GM19035 (cell line): ENCODE measurements at regions not wholly inside any gene's neighbourhood (a gene's known extent, or its start where the extent isn't known, plus 50 kb on each side); places are given as distances from the start of the nearest gene placed in this dataset.
A peak's percentile ranks its signal among the peaks of the same experiment; 100 is the strongest.

Source experiments
- ATAC-seq: cut with Tn5 transposase; IDR thresholded peaks from one replicate; pipeline ENCODE4 v1.9.1; 2021; ENCODE audit not compliant: unreplicated experiment

DNA sequence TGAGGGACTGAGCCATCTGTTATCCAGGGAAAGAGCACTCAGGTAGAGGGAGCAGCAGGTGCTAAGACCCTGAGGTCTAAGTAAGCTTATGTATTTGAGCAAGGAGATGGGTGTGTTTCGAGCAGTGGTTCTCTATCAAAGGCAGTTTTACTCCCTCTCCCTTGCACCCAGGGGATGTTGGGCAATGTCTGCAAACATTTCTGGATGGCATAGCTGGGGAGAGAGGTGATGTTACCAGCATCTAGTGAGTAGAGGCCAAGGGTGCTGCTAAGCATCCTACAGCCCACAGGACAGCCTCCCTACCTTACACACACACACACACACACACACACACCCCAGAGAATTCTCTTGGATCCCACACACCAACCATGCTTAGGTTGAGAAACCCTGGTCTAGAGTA lies 221.0 kb upstream of the PWP1 start:
- ATAC-seq, result no peak

DNA sequence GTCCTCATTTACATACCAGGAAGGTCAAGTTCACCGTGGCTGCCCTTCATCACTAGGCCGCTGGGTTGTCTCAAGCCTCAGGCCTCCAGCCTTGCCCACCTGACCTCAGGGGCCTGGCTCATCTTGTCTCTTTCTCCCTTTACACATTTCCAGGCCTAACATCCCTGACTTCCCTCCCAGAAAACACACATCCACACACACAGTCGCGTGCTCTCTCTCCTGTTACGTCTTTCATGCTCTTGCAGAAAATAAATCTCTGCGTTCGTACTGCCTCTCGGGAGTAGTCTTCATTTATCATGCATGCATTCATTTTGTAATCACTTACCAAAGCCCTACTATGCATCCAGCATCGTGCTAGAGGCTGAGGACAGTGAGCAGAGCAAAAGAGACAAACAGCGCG lies 220.0 kb upstream of the PWP1 start:
- no peak for ATAC-seq

DNA sequence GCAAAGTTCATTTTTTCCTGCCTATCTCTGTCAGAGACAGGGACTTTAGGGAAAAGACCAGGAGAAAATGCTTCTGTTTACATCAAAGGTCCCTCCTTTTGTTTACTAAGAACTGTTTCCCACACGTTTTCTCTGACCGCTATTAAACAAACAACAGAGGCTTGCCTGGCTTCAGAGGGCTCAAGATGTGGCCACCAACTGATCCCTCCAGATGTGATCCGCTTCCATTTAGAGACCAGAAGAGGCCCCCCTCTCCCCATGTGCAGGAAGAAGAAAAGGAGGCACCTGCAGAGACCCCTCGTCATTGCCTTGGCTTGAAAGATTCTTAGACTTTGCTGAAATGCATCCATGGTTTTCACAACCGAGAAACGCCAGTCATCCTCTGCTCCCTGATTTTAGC lies 217.9 kb upstream of the PWP1 start:
- ATAC-seq, result no peak

DNA sequence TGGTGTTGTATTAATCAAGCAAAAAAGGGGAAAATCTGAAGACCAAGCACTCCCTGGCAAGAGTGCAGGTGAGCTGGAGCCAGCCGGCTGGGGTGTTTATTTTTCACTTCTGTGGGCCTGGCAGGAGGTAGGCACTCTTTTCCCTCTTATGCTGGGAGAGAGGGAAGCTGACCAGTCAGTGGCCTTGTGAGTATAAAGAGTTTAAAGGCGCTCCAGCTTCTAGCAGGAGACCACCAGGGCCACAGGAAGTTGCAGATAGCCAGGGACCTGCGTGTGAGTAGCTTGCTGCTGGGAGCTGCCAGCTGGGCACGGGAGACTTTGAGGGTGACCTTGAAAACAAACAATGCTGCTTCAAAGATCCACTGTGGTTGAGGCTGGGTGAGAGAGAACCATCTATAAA lies 217.4 kb upstream of the PWP1 start:
- no peak for ATAC-seq

DNA sequence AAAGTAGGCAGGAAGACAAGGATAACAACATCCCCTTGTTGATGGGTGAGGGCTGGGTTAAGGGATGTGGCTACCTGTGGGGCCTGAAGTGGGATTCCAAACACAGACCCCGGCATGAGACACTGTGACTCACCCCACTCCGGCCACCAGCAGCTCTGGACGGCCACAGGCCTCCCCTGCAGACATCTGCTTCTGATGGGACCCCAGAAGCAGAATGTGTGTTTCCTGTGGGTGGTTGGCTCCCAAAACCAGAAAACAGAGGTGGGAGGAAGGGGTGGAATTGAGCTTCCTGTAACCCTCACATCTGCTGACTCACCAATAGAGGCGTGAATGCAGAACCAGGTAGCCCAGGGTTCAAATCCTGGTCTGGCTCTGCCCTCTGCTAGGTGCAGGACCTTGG lies 216.6 kb upstream of the PWP1 start:
- ATAC-seq, result no peak

DNA sequence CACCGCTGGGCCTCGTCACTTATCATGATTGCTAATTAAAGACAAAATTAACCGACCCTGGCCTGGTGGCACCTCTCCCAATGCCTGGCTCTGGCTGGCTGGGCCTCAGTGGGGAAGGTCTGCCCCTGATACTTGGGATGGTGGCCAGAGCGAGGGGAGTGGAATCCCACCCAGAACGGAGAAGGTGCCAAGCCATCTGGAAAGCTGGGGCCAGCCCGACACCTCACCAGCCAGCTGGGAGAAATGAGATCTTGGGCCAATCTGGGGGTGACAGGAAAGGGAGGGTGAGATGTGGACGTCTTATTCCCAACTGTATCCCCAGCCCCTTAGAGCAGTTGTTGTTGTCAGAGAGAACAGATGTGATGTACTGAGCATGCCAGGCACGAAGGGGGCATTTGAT lies 215.0 kb upstream of the PWP1 start:
- no peak for ATAC-seq

DNA sequence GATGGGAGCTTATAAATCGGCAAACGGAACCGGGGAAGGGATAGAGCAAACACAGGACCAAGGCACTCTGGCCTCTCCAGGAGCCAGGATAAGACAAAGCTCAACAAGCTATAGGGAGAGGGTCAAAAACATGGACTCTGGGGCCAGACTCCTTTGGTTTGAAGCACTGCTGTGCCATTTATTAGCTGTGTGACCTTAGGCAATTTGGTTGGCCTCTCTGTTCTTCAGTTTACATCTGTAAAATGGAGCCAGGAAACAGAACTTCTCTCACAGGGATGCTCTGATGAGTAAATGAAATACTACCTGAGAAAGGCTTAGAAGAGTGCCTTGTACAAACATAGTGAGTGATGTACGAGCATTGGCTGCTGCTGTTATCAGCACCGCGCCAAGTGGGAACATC lies 213.3 kb upstream of the PWP1 start:
- ATAC-seq, result no peak

DNA sequence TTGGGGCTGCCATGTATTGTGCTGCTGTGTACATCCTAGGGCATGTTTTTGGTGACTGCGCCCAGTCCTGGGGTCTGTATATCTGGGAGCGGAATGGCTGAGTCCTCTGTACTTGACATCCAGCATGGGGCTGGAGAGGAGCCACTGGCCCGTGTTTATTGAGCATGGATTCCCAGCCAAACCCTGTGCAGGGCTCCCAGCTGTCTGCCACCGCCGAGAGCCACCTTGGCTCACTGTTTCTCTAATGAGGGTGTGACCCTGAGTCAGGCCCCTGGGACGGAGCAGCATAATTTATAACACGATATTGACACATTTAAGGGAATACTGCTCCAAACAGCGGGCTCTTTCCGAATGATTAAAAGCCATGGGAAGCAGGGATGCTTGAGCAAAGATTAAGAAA lies 211.5 kb upstream of the PWP1 start:
- ATAC-seq, result no peak

DNA sequence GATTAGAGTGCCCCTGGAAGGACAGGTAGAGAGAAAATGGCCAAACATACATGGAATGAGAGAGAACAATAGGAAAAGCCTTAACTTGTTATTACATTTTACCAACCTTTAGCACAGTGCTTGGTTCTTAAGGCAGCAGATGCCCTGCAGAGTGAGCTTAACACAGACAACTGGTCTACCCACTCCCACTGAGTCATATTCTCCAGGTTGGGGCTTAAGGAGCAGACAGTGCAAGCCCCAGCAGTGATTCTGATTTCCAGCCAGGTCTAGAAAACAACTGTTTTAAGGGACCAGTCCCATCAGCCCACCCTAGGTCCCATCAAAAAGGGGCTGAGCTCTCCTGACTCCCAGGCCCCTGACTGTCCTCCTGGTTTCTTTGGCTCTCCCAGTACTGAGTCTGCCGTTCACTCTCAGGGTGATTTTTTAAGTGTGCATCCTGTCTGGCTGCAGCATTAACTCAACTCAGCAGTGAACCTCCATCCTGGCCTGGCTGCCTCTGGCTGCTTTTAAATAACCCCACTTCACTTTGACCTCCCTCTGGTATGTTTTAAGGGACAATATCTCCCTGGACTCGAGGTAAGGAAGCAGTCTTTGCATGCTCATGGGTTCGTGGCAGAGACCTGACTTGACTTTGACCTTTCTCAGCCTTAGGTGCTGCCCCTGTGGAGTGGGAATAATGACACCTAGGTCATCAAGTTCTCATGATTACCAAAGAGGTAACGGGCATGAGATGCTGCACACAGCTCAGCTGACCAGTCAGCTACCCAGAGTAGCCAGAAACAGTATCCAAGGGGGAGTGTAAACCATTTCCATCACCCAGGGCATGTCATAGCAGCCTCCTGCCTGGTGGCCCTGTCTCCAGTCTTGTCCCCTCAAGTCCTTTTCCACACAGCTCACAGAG lies 210.7 kb upstream of the PWP1 start:
- no peak for ATAC-seq

DNA sequence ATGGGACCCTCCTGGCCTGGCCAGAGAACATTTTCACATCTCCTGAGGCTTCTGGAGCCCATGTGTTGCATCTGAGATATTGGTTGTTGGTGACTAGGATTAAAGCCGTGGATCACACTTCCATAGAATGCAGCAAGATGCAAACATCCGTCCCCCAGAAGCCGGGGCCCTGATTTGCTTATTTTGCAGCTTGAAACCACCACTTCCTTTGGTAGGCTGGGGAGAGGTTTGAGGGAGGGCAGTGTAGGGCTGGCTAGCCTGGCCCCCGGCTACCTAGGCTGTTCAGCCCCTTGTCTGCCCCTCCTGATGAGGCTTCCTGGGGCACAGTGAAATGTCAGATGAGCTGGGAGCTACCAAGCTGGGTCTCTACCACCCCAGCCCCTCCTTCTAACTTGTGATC lies 209.7 kb upstream of the PWP1 start:
- ATAC-seq, result peak; percentile 66

DNA sequence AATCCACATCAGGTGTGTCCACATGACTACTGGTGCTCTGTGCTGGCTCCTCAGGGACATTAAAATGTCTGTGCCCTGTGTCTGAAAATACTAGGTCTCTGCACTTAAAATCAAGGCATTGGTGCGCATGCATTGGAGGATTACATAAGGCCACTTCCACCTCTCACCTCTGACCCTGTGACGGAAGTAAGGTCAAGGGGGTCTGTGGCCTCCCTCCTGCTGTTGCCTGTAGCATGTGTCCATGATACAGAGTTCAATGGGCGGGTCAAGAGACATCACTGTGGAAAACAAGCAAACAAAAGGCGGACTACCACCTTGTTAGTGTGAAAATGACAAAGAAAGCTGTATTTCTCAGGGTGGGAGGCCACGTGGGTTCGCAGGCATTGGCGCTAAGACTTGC lies 208.6 kb upstream of the PWP1 start:
- no peak for ATAC-seq

DNA sequence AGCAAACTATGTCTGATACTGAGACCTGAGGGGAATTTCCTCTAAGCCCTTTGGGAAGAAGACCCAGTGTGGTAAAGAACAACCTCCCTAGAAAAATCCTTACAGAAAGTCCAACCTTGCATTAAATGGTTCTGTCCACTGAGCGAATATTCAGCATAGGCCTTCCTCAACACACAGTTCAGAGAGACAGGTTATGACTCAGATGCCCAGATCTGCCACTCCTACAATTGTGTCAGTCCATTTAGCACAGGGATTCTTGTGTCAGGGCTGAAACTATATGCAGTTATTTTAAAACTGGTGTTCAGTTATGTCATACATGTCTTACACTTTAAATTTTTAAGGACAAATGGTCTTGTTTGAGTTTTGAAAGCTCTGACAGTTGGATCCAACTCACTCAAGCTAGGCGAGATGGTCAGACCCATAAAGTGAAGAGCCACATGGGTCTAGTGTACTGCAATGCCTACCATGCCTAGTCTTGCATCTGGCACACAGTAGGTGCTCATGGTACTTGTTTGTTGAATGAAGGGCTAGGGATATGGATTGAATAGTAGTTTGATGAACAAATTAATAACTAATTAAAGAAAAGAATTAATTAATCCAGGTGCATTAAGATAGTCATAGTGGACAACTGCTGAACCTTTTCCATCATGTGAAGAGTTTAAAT lies 207.5 kb upstream of the PWP1 start:
- ATAC-seq, result no peak

DNA sequence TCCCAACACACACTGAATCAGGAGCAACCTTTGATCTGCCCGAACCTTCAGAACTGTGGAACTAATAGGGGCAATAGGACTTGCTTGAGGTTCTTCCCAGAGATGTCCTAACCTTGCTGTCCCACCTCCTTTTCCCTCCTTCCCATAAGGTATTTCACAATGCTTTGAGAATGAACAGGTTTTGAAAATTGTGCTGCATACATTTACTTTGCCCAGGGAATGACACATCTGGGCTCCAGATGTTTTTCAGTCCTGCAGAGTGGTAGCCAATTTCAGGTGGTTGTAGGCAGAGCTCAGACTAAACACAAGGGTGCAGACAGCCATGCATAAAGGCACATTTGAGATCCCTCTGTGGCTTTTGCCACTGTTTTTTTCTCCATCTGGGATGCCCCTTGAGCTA lies 206.7 kb upstream of the PWP1 start:
- no peak for ATAC-seq

DNA sequence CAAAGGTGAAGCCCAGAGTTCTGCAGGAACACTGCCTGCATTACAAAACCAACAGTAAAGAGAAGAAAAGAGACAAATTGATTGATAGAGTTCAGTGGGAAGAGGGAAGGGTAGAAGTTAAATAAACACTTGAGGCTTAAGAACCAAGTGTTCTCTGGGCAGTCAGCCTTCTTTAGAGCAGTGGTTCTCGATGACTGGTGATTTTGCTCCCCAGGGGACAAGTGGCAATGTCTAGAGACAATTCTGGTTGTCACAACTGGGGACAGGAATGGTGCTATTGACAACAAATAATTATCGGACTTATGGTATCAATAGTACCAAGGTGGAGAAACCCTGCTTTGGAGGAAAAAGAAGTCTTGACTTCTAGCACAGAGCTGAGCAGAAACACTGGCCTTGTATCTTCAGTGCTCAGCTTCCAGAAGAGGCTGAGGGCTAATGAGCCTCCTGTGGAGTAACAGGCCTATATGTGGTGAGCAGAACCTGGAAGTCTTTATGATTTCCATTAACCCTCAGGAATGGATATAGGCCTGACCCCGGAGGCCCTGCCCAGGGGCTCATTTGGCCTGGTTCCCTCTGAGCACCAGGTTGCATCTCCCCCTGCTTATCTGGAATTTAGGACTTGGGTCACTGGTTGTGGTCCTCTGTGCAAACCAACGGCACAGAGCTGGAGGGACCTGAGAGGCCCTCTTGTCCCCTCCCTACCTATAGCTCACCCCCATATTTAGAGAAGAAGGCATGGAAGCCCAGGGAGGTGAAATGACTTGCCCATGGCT lies 204.6 kb upstream of the PWP1 start:
- no peak for ATAC-seq

DNA sequence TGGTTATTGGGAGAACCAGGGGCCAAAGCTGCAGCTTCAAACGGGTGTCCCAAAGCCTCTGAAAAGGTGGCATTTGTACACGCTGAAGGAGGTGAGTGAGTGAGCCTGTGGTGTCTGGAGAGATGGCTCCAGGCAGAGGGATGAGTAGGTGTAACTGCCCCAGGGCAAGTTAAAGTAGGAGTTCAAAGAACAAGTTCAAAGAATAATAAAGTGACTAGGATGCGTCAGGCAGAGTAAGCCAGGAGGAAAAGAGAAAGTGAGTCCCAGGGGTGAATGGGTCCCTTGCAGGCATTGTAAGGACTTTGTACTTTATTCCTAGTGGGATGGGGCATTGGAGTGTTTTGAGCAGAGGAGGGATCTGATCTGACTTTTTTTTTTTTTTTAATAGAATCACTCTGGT lies 201.4 kb upstream of the PWP1 start:
- ATAC-seq, result no peak

DNA sequence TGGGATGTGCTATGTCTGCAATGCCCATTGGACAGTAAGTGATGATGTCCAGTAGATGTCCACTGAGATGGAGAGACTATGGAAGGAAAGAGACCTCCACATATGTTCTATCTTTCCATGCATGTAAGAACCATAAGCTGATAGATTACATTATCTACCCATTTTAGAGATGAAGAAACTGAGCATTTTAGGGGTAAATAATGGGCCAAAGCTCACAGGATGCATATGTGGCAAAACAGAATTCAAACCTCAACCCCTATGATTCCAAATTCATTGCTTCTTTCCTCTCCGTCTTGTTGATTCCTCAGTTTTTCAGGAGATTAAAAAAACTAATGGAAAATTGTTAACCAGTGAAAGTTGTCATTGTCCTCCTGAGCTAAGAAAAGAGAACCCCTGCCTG lies 200.7 kb upstream of the PWP1 start:
- ATAC-seq, result no peak

DNA sequence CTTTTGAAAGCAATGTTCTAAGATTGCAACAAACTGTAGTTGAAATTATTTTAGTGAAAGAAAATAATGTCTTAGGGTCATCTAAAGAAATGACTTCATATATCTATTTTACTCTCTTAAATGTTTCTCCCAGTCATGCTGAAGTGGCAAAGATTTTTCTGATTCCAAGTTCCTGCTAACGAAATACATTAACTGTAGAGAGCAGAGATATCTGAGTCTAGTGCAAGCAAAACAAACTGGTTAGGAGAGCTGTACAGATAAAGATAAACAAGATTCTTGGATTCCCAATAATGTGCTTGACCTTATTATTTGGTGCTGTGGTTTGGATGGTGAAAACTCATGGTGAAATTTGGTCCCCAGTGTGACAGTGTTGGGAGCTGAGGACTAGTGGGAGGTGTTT lies 199.9 kb upstream of the PWP1 start:
- ATAC-seq, result no peak

DNA sequence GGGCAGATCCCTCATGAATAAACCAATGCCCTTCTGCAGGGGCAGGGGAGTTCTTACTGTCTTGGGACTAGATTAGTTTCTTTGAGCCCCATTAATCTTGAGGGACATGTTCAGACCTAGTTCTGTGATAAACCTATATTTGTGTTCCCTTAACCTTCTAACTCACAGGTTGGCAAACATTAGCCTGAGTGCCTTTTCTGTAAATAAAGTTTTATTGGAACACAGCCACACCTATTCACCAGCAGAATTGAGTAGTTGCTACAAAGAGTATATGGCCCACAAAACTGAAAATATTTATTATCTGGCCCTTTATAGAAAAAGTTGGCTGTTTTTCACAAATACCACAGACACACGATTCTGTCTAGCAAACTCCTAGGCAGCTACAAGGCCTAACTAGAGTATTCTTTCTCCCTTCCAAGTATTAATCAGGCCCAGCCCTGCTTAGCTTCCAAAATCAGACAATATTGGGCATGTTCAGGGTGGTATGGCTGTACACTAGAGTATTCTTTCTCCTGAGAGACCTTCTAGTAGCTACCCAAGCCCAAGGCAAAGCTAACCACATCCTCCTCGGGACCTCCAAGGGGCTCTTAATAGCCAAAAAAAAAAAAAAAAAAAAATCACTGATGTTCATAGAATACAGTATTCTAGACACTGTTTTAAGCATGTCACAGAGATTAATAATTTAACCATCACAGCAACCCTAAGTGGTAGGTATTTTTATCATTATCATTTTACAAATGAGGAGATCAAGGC lies 199.3 kb upstream of the PWP1 start:
- ATAC-seq, result no peak

DNA sequence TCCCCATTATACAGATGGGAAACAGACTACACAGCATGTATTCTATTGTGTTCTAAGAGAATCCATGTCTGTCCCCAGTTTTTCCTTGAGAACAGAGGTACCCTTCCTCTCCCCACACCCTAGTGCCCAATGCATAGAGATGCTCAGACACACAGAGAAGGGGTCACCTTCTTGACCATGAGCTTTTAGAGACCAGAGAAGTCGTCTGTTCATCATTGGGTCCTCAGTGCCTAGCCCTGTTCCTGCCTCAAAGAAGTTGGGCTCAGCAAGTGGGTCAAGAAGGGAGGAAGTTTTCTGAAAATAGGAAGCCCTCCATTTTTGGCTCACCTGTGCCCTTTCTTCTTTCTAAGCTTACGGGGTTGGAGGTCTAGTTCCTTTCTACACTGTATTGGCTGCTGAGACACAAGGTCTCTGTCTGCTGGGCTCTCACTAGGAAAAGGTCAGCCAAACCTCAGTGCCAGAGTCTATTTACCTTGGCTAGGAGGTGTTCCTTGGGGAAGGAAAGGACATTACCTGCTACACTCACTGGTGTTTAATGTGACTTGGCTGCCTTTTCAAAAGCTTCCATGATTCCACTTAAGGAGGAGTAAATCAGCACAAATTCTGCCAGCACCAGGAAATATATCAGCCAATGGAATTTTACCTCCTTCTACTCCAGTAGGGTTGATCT lies 198.5 kb upstream of the PWP1 start:
- no peak for ATAC-seq

DNA sequence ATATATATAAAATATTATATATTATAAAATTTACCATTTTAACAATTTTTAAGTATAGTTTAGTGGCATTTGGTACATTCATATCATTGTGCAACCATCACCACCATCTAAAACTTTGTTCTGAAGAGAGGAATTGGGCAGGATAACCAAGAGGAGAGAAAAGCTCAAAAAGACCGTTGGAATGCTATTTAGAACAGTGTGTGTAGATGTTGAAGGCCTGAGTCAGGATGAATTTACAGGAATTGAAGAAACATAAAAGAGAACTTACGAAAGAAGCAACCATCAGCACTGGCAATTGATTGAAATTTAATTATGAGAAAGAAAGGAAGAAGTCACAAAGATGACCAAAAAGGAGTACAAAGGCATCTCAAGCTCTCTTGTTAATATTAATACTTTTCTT lies 196.9 kb upstream of the PWP1 start:
- ATAC-seq, result no peak

DNA sequence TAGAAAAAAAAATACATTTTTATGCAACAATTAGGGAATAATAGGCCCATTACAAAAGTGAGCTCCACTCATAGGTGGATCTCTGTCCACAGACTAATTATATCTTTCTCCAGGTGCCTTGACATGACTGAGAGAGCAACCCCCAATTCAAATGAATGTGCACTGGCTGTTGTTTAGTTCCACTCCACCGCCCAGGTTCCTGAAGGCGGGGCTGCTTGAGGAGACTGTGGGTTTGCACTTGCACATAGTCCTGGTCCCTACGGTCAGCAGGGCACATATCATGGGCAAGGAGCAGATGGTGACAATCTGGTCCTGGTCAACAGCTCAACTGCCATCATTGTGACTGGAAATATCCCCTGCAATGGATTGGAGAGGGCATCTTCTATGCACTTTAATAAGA lies 195.6 kb upstream of the PWP1 start:
- peak; percentile 54 for ATAC-seq
